ENCODE measurements at regions not wholly inside any gene's neighbourhood (a gene's known extent, or its start where the extent isn't known, plus 50 kb on each side); places are given as distances from the start of the nearest gene placed in this dataset.

DNA sequence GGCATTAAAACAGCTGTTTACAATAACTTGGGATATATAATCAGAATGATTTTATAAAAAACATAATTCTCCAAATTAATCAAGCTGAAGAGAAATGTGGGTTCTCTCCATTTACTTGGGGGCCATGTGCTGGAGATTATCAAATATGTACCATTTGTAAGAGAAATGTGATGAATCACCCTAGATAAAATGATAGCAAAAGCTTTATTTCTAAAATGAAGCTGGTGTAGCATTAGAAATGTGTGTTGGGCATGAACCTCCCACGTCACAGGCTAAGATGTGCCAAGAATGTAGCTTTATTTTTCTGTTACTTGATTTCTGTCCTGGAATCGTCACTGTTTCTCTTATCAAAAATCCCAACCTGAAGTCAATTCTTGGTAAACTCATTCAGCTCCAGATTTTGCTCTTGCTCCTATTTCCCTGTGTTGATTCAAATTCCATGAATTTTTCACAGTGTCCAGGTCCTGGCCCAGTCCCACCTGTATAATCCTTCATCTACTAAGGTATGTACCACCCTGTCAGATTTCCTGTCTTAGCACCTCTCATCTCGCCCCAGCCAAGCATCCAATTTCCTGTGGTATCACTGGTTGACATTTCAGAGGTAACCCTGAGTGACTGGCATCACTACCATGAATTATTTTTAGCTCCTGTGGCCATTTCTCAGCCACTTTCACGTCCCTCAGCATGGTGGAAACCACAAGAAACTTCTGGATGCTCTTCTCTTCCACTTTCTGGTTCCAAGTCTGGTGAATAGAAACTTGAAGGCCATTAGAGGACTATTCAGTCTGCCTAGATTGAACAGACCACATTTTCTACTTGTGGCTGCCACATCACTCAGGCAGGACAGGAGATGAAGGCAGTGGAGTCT is 103.6 kb upstream of the FLRT2 start:
- no peak for DNase-seq (ENCODE audit: low spot score)

DNA sequence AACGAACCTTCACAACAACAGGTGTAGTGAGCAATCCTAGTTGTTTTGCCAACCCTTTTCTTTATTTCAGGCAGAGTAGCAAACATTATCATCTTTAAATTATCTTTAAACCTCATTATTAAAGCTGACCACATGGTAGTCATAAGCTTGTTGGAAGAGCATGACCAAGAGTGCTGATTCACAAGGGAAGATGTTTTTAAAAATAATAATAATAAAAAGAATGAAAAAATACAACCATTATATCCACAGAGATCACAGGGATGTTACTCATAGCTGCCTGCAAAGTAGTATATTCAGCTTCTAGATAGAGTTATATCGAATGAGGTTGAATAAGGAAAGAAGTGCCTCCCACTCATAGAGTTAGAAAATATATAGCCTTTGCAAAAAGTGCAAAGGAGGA is 101.0 kb upstream of the FLRT2 start:
- DNase-seq (ENCODE audit: low spot score) = no peak

DNA sequence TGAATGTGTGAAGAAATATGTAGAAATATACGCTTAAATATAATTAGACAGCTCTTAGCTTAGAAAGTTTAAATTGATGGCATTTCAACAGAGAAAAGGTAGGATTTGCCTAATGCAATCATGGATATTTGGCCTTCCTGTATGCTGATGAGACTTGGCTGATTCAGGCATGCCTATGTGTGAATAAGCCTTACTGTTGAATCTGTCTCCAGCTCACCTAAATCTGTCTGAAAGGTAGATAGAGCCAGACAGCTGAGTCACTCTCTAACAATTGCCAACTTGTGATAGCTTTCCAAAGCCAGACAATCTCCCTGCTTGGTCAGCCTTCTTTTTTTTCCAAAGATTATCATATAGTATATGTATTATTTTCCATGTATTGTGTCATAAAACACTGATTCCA is 92.8 kb upstream of the FLRT2 start:
- no peak for DNase-seq (ENCODE audit: low spot score)

DNA sequence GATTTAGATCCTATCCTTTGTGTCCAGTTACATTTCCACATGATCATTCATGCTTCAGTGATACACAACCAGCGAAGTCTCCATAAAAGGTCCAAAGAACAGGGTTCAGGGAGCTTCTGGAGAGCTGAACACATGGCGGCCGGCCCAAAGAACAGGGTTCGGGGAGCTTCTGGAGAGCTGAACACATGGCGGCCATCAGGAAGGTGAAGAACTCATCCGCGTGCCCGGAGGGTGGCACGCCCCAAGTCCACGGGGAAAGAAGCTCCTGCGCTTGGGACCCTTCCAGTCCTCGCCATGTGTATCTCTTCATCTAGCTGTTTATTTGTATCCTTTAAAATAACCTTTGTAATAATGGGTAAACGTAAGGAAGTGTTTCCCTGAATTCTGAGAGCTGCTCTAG is 91.9 kb upstream of the FLRT2 start:
- DNase-seq (ENCODE audit: low spot score) = no peak

DNA sequence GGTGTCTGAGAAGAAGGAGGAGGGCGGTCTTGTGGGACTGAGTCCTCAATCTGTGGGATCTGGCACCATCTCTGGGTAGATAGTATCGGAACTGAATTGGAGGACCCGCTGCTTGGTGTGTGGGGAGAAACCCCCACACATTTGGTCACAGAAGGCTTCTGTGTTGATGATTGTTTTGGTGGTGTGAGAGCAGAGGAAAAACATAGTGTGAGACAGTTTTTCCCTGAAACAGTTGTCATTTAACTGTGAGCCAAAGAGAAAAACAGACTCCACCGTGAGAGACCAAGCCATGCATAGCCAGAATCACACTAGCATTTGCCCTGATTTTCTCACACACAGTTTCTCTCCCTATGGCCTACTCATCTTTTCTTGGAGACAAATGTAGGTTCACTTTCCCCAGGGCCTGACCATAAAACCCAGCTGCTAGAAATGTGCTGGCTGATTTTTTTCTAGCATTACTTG is 91.4 kb upstream of the FLRT2 start:
- DNase-seq (ENCODE audit: low spot score) = no peak

DNA sequence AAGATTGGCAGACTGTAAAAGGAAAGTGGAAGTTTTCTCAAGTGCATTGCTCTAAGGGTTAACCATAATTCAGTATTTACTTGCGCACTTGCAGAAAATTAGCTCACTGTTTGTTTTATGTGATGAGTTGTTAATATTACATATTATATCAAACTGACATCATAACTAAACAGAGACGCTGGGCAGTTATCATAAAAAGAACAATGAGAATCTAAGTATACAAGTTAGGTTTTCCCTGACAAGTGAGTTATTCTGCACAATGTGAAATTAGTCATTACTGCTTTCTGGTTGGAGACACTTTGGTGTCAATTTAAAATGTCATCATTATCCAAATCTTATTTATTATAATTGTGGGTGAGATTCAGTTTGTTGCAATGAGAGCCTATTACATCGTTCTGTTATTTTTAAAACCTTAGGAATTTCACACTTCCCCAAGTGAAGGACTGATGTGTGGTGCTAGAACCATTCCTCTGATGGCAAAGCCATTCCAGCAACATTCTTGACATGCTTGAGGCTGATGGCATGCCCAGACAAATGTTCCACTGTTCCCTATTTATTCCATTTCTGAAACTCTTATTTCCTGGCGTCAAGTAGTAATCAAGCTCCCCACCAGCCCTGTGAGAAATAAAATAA is 90.1 kb upstream of the FLRT2 start:
- DNase-seq (ENCODE audit: low spot score) = no peak

GRCh38 chr14:85441909-85442643 is 87.9 kb upstream of the FLRT2 start:
- no peak for DNase-seq (ENCODE audit: low spot score)

- DNase-seq (ENCODE audit: low spot score) = no peak
Observed at GRCh38 chr14:85442996-85443395, 86.9 kb upstream of the FLRT2 start.

DNA sequence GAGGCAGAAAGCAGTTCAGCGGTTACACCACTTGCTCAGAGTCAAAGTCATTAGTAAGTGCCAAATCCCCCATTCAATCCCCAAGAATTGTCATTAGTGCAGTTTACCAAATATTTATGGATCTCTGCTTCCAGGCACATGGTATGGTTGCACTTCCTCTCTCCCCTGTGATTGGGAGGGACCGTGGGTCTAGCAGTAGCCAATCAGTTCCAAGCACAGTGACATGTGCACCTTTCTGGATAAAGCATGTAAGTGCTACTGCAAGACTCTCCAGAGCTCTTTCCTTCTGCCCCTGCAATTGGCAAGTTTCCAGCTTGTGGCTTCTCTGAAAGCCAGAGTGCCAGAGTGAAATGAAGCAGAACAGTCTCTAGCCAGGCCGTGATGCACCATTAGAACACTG is 85.3 kb upstream of the FLRT2 start:
- DNase-seq (ENCODE audit: low spot score) = no peak

GRCh38 chr14:85445151-85445795 is 84.7 kb upstream of the FLRT2 start:
- no peak for DNase-seq (ENCODE audit: low spot score)

GRCh38 chr14:85447883-85448282 is 82.1 kb upstream of the FLRT2 start:
- DNase-seq (ENCODE audit: low spot score) = no peak

GRCh38 chr14:85451421-85451820 is 78.5 kb upstream of the FLRT2 start:
- no peak for DNase-seq (ENCODE audit: low spot score)

- DNase-seq (ENCODE audit: low spot score) = no peak
Observed at GRCh38 chr14:85453401-85454225, 76.3 kb upstream of the FLRT2 start.

GRCh38 chr14:85454226-85454813 is 75.6 kb upstream of the FLRT2 start:
- DNase-seq (ENCODE audit: low spot score) = no peak

GRCh38 chr14:85459361-85460000 is 70.5 kb upstream of the FLRT2 start:
- no peak for DNase-seq (ENCODE audit: low spot score)

GRCh38 chr14:85461432-85462133 is 68.4 kb upstream of the FLRT2 start:
- no peak for DNase-seq (ENCODE audit: low spot score)

DNA sequence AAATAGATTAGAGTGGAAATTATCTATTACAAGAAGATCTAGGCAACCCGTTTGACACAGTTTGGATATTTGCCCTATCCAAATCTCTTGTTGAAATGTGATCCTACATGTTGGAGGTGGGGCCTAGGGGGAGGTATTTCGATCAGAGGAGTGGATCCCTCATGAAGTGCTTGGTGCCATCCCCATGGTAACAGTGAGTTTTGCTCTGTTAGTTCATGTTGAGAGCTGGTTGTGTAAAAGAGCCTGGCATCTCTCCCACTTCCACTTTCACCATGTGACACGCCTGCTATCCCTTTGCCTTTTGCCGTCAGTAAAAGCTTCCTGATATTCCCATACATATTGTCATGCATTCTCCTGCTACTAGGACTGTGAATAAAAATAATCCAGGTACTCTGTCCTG is 66.4 kb upstream of the FLRT2 start:
- no peak for DNase-seq (ENCODE audit: low spot score)

DNA sequence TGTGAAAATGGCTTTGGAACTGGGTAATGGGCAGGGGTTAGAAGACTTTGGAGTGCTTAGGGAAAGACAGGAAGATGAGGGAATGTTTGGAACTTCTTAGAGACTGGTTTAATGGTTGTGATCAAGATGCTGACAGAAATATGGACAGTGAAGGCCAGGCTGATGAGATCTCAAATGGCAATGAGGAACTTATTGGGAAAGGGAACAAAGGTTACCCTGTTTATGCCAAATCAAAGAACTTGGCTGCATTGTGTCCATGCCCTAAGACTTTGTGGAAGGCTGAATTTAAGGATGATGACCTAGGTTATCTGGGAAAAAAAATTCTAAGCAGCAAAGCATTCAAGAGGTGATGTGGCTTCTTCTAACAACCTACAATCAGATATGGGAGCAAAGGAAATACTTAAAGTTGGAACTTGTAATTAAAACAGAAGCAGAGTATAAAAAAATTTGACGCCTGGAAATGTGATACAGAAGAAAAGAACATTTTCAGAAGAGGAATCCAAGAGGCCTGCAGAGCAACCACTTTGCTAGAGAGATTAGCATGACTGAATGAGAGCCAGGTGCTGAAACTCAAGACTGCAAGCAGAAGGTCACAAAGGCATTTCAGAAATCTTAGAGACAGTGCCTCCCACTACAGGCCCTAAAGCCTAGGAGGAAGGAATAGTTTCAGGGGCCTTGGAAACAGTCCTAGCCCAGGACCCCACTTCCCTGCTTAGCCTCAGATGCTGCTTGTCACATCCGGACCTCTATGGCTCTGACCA is 65.6 kb upstream of the FLRT2 start:
- DNase-seq (ENCODE audit: low spot score) = no peak

- DNase-seq (ENCODE audit: low spot score) = no peak
Observed at GRCh38 chr14:85466678-85467077, 63.3 kb upstream of the FLRT2 start.
